T follicular helper cell (primary cell): ENCODE measurements at regions not wholly inside any gene's neighbourhood (a gene's known extent, or its start where the extent isn't known, plus 50 kb on each side); places are given as distances from the start of the nearest gene placed in this dataset.

Experiments
- DNase-seq: peaks from one replicate; pipeline ENCODE4 v3.0.0-alpha.2; 2020; ENCODE audit warnings: low read depth

GRCh38 chr10:118501171-118501570 is 94.3 kb downstream of the PRLHR start:
- DNase-seq = no peak

- DNase-seq = no peak
Measured at GRCh38 chr10:118500477-118501104, 94.9 kb downstream of the PRLHR start.

- no peak for DNase-seq
Measured at GRCh38 chr10:118499186-118499585, 96.3 kb downstream of the PRLHR start.

- DNase-seq = no peak
Measured at GRCh38 chr10:118498623-118499022, 96.8 kb downstream of the PRLHR start.

- DNase-seq = no peak
Measured at GRCh38 chr10:118497227-118497626, 98.2 kb downstream of the PRLHR start.

GRCh38 chr10:118496525-118496924 is 98.9 kb downstream of the PRLHR start:
- no peak for DNase-seq

GRCh38 chr10:118495499-118495898 is 99.9 kb downstream of the PRLHR start:
- no peak for DNase-seq

GRCh38 chr10:118491055-118491454 is 104.4 kb downstream of the PRLHR start:
- DNase-seq = no peak

- no peak for DNase-seq
Measured at GRCh38 chr10:118488710-118489497, 106.5 kb downstream of the PRLHR start.

- no peak for DNase-seq
Measured at GRCh38 chr10:118485641-118486040, 109.8 kb downstream of the PRLHR start.

- no peak for DNase-seq
Measured at GRCh38 chr10:118484152-118484871, 111.1 kb downstream of the PRLHR start.

- DNase-seq = no peak
Measured at GRCh38 chr10:118483496-118483895, 112.0 kb downstream of the PRLHR start.

GRCh38 chr10:118482393-118483331 is 112.8 kb downstream of the PRLHR start:
- no peak for DNase-seq

- DNase-seq = no peak
Measured at GRCh38 chr10:118481871-118482270, 113.6 kb downstream of the PRLHR start.

GRCh38 chr10:118475214-118475613 is 120.2 kb downstream of the PRLHR start:
- no peak for DNase-seq

- DNase-seq = no peak
Measured at GRCh38 chr10:118474111-118474510, 121.3 kb downstream of the PRLHR start.

- DNase-seq = no peak
Measured at GRCh38 chr10:118473305-118473960, 122.0 kb downstream of the PRLHR start.

- no peak for DNase-seq
Measured at GRCh38 chr10:118472415-118473304, 122.8 kb downstream of the PRLHR start.

- no peak for DNase-seq
Measured at GRCh38 chr10:118471863-118472262, 123.6 kb downstream of the PRLHR start.

GRCh38 chr10:118470470-118470869 is 125.0 kb downstream of the PRLHR start:
- DNase-seq = no peak
